OCI-LY1 (cell line): ENCODE measurements at regions not wholly inside any gene's neighbourhood (a gene's known extent, or its start where the extent isn't known, plus 50 kb on each side); places are given as distances from the start of the nearest gene placed in this dataset.

Experiments used
- H2AFZ ChIP-seq: fragments of 200-600 bp; sonication (generic), shearing (Covaris generic); 2 replicates; pipeline ENCODE4 v1.6.0; 2014; ENCODE audit warnings: antibody characterized with exemption, mild to moderate bottlenecking, low read length
- H3F3A ChIP-seq: fragments of 200-600 bp; sonication (generic), shearing (Covaris generic); 2 replicates; pipeline ENCODE4 v1.6.0; 2014; ENCODE audit warnings: mild to moderate bottlenecking, antibody characterized with exemption, low read length, moderate library complexity; ENCODE audit not compliant: insufficient read depth
- H3K27ac ChIP-seq: fragments of 200-600 bp; sonication (generic); 2 replicates; pipeline ENCODE4 v1.5.1; 2014; ENCODE audit warnings: low read length, mixed run types, mild to moderate bottlenecking, low read depth; ENCODE audit not compliant: poor library complexity, severe bottlenecking
- H3K27me3 ChIP-seq: fragments of 200-600 bp; sonication (generic); 2 replicates; pipeline ENCODE4 v1.6.0; 2014; ENCODE audit warnings: antibody characterized with exemption, mild to moderate bottlenecking, low read length, moderate library complexity; ENCODE audit not compliant: insufficient read depth
- H3K36me3 ChIP-seq: fragments of 200-600 bp; sonication (generic); 2 replicates; pipeline ENCODE4 v1.6.1; 2014; ENCODE audit warnings: mild to moderate bottlenecking, antibody characterized with exemption, low read length, moderate library complexity, mixed read lengths; ENCODE audit not compliant: insufficient read depth
- H3K4me1 ChIP-seq: fragments of 200-600 bp; sonication (generic); 2 replicates; pipeline ENCODE4 v1.5.1; 2014; ENCODE audit warnings: mild to moderate bottlenecking, low read length, moderate library complexity; ENCODE audit not compliant: insufficient read depth, severe bottlenecking
- H3K4me2 ChIP-seq: fragments of 200-600 bp; sonication (generic), shearing (Covaris generic); 2 replicates; pipeline ENCODE4 v1.6.1; 2014; ENCODE audit warnings: low read length
- H3K4me3 ChIP-seq: fragments of 200-600 bp; sonication (generic); 2 replicates; pipeline ENCODE4 v1.5.1; 2014; ENCODE audit warnings: low read length, low read depth, mild to moderate bottlenecking, mixed read lengths; ENCODE audit not compliant: poor library complexity, severe bottlenecking
- H3K79me2 ChIP-seq: fragments of 200-600 bp; shearing (Covaris generic); 2 replicates; pipeline ENCODE4 v1.6.1; 2016; ENCODE audit warnings: mixed run types, low read length, mixed read lengths; ENCODE audit not compliant: insufficient read depth
- H3K9ac ChIP-seq: fragments of 200-600 bp; sonication (generic), shearing (Covaris generic); 2 replicates; pipeline ENCODE4 v1.6.1; 2014; ENCODE audit warnings: mild to moderate bottlenecking, low read length, mixed read lengths
- H3K9me2 ChIP-seq: fragments of 200-600 bp; sonication (generic), shearing (Covaris generic); 2 replicates; pipeline ENCODE4 v1.6.1; 2014; ENCODE audit warnings: low read depth, mild to moderate bottlenecking, low read length, mixed read lengths
- H3K9me3 ChIP-seq: fragments of 200-600 bp; shearing (Covaris generic); 2 replicates; pipeline ENCODE4 v1.6.1; 2014; ENCODE audit warnings: low read length, mixed read lengths
- H4K20me1 ChIP-seq: fragments of 200-600 bp; sonication (generic), shearing (Covaris generic); 2 replicates; pipeline ENCODE4 v1.6.0; 2016; ENCODE audit warnings: mild to moderate bottlenecking, low read length; ENCODE audit not compliant: insufficient read depth
- EZH2 ChIP-seq: fragments of 200-600 bp; sonication (generic), shearing (Covaris generic); IDR thresholded peaks from 2 replicates; pipeline ENCODE4 v1.8.0; 2017; ENCODE audit warnings: borderline replicate concordance, mixed run types, mild to moderate bottlenecking, antibody characterized with exemption, low read length, moderate library complexity, mixed read lengths
- TF ChIP-seq, protein P1 (sequence below): fragments of 200-600 bp; sonication (generic), shearing (Covaris generic); IDR thresholded peaks from 2 replicates; pipeline ENCODE4 v1.5.1; 2017; ENCODE audit warnings: mild to moderate bottlenecking, antibody characterized with exemption, low read length, moderate library complexity, mixed read lengths

DNA sequence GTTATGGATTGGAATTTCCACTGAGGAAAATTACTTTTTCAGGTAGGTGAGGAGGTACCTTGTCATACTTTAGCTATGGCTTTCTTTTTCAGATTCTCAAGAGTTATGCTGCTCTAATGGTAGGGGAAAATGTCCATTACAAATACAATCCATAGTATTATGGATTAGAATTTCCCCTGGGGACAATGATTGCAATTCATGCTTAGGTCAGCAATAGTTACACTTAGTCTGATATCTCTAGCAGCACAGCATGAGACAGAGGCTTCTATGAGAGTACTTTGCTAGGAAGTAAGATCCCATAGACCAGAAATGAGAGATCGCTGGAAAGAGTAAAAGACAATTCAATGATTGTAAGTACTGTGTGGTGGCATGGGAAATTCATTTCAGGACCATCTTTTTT lies 949.5 kb upstream of the CDH8 start:
- no peaks in the 10 kb centered on the region for H3K79me2 ChIP-seq
- no peak overlapping the region for H2AFZ ChIP-seq
- TF ChIP-seq, protein P1, sequence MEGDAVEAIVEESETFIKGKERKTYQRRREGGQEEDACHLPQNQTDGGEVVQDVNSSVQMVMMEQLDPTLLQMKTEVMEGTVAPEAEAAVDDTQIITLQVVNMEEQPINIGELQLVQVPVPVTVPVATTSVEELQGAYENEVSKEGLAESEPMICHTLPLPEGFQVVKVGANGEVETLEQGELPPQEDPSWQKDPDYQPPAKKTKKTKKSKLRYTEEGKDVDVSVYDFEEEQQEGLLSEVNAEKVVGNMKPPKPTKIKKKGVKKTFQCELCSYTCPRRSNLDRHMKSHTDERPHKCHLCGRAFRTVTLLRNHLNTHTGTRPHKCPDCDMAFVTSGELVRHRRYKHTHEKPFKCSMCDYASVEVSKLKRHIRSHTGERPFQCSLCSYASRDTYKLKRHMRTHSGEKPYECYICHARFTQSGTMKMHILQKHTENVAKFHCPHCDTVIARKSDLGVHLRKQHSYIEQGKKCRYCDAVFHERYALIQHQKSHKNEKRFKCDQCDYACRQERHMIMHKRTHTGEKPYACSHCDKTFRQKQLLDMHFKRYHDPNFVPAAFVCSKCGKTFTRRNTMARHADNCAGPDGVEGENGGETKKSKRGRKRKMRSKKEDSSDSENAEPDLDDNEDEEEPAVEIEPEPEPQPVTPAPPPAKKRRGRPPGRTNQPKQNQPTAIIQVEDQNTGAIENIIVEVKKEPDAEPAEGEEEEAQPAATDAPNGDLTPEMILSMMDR: no peak
- no peak for TF ChIP-seq EZH2
- no peaks in the 10 kb centered on the region for H3K4me1 ChIP-seq
- no peaks in the 10 kb centered on the region for H3F3A ChIP-seq
- no peak overlapping the region for H3K27ac ChIP-seq
- H3K36me3 ChIP-seq: no peaks in the 10 kb centered on the region
- no peak overlapping the region for H3K4me2 ChIP-seq
- H3K9me2 ChIP-seq: no peaks in the 10 kb centered on the region; the same call in 1 of the 2 replicates
- H3K4me3 ChIP-seq: no peak overlapping the region
- no peaks in the 10 kb centered on the region for H3K27me3 ChIP-seq
- H4K20me1 ChIP-seq: no peaks in the 10 kb centered on the region
- H3K9ac ChIP-seq: no peak overlapping the region
- H3K9me3 ChIP-seq: no peaks in the 10 kb centered on the region

- Histone ChIP-seq H4K20me1 (no peaks in the 10 kb centered on the region), H3F3A (no peaks in the 10 kb centered on the region), H3K9me2 (no peaks in the 10 kb centered on the region), H3K36me3 (no peaks in the 10 kb centered on the region), H3K4me1 (no peaks in the 10 kb centered on the region), H2AFZ (no peak overlapping the region), H3K9ac (no peak overlapping the region), H3K4me2 (no peak overlapping the region), H3K27ac (no peak overlapping the region), H3K4me3 (no peak overlapping the region), H3K9me3 (no peaks in the 10 kb centered on the region), H3K27me3 (no peaks in the 10 kb centered on the region), H3K79me2 (no peaks in the 10 kb centered on the region)
- TF ChIP-seq, protein P1: no peak
- TF ChIP-seq EZH2: no peak
Observed at GRCh38 chr16:62978451-62978850, 942.2 kb upstream of the CDH8 start.

- Histone ChIP-seq H2AFZ (no peak overlapping the region), H4K20me1 (no peaks in the 10 kb centered on the region), H3K4me1 (no peaks in the 10 kb centered on the region), H3K9ac (no peak overlapping the region), H3F3A (no peaks in the 10 kb centered on the region), H3K9me2 (no peaks in the 10 kb centered on the region), H3K4me3 (no peak overlapping the region), H3K27ac (no peak overlapping the region), H3K79me2 (no peaks in the 10 kb centered on the region), H3K27me3 (no peaks in the 10 kb centered on the region), H3K4me2 (no peak overlapping the region), H3K36me3 (no peaks in the 10 kb centered on the region), H3K9me3 (no peaks in the 10 kb centered on the region)
- TF ChIP-seq, protein P1: no peak
- no peak for TF ChIP-seq EZH2
Observed at GRCh38 chr16:62977876-62978275, 941.6 kb upstream of the CDH8 start.
